AG04450 (cell line): ENCODE measurements at regions not wholly inside any gene's neighbourhood (a gene's known extent, or its start where the extent isn't known, plus 50 kb on each side); places are given as distances from the start of the nearest gene placed in this dataset.

Source experiments
- CTCF ChIA-PET: fragments of 300-600, 350-600 bp; formaldehyde crosslinking; extraction: SDS; loops from one replicate; lab custom pipeline; 2022; ENCODE audit warnings: antibody characterized with exemption, inconsistent platforms; lab: Charles Lee
- POLR2A ChIA-PET: fragments of 350-600 bp; formaldehyde crosslinking; extraction: SDS; loops from one replicate; lab custom pipeline; 2021; ENCODE audit warnings: antibody characterized with exemption, inconsistent platforms; lab: Yijun Ruan, JAX
- DNase-seq: peaks from one replicate; pipeline ENCODE4 v3.0.0-alpha.2; 2011; ENCODE audit warnings: low read depth, low spot score
- H3K27ac ChIP-seq: one replicate; pipeline ENCODE4 v1.5.1; 2012; ENCODE audit warnings: low read depth, low read length, control low read depth
- H3K27me3 ChIP-seq: one replicate; pipeline ENCODE4 v1.6.0; 2012; ENCODE audit warnings: low read length; ENCODE audit not compliant: control insufficient read depth, insufficient read depth
- H3K4me3 ChIP-seq: 2 replicates; pipeline ENCODE4 v1.5.1; 2011; ENCODE audit warnings: mild to moderate bottlenecking, low read depth, low read length, control low read depth
- H3K9me3 ChIP-seq: 2 replicates; pipeline ENCODE4 v1.5.1; 2012; ENCODE audit warnings: low read length; ENCODE audit not compliant: control insufficient read depth, insufficient read depth
- TF ChIP-seq, protein P1 (sequence below): IDR thresholded peaks from 2 replicates; pipeline ENCODE4 v1.5.1; 2011; ENCODE audit warnings: low read depth, low read length, control low read depth, inconsistent platforms

DNA sequence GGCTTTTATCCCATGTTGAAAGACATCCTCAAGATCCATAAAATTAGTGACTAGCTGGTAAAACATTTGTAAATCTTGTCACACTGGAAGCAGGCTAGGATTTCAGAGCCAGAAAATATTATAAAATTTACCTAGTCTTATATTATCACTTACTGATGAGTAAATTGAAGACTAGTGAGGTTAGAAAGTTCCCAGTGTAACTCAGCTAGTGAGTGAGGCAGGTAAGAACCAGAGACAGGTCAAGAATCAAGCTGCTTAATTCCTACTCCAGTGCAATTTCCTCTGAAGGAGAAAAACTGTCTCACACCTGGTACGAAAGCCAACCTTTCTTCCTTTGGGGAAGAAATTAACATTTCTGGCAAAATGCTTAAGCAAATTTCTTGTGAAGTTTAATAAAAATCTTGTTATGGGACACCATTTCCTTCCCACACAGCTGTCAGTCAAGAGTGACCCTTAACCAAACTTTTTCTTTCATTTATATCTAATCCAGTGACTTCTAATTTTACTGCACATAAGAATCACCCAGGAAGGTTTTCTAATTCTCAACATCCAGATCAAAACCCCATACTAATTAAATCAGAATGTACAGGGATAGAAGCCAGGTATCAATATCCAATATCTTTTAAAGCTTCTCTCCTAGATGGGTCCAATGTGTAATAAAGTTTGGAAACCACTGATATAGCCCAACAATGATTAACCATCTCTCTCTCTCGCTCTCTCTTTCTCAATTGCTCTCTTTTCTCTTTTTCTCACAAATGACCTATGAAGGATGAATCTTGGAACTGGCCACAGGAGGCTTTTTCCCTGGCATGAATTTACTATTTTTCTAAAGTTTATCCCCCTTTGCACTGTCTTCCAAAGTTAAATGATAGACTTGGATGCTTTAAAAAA, 264.3 kb upstream of the SLC39A10 start:
- H3K9me3 ChIP-seq = no peaks in the 10 kb centered on the region
- ChIA-PET POLR2A (no interaction called here), CTCF (no interaction called here)
- DNase-seq = no peak
- H3K4me3 ChIP-seq = no peak overlapping the region
- H3K27ac ChIP-seq = no peak overlapping the region
- H3K27me3 ChIP-seq = no peaks in the 10 kb centered on the region
- TF ChIP-seq, protein P1, sequence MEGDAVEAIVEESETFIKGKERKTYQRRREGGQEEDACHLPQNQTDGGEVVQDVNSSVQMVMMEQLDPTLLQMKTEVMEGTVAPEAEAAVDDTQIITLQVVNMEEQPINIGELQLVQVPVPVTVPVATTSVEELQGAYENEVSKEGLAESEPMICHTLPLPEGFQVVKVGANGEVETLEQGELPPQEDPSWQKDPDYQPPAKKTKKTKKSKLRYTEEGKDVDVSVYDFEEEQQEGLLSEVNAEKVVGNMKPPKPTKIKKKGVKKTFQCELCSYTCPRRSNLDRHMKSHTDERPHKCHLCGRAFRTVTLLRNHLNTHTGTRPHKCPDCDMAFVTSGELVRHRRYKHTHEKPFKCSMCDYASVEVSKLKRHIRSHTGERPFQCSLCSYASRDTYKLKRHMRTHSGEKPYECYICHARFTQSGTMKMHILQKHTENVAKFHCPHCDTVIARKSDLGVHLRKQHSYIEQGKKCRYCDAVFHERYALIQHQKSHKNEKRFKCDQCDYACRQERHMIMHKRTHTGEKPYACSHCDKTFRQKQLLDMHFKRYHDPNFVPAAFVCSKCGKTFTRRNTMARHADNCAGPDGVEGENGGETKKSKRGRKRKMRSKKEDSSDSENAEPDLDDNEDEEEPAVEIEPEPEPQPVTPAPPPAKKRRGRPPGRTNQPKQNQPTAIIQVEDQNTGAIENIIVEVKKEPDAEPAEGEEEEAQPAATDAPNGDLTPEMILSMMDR = no peak

DNA sequence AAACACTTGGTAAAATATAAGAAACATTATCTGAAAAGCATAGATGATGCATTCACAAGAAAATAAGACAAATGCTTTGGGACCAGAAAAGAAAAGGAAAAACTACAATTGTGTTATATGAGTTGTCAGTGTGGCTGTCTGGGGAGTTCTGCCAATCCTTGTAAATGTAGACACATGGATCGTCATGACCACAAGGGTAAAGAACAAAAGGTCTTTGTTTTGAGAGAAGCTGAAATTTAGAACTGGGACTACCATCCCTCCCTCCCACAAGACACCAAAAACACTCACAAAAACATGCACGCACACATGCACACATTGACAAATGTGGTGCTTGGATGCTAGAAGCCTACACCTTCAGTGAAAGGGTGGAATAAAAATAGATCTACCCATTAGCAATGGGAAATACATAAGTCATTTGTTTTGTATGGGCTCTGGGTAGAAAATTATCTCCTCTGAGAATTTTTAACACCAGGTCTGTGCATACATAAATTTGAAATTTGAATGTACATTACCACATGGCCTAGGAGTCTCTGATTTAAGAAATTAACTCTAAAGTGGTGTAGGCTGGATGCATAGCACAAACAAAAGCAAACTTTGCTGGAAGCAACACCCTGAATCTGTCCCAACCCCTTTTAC, 266.2 kb upstream of the SLC39A10 start:
- POLR2A ChIA-PET = no interaction called here
- H3K9me3 ChIP-seq = no peaks in the 10 kb centered on the region

DNA sequence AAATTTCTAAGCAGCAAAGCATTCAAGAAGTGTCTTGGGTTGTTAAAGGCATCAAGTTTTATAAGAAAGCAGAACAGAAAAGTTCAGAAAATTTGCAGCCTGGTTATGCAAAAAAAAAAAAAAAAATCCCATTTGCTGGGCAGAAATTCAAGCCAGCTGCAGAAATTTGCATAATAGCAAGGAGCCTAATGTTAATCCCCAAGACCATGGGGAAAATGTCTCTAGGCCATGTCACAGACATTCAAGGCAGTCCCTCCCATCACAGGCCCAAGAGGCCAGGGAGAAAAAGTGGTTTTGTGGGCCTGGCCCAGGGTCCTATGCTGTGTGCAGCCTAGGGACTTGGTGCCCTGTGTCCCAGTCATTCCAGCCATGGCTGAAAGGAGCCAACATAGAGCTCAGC, 269.0 kb upstream of the SLC39A10 start:
- TF ChIP-seq, protein P1 = no peak
- Histone ChIP-seq H3K9me3 (no peaks in the 10 kb centered on the region), H3K4me3 (no peak overlapping the region), H3K27me3 (no peaks in the 10 kb centered on the region), H3K27ac (no peak overlapping the region)
- CTCF ChIA-PET = no interaction called here
- DNase-seq = no peak
- POLR2A ChIA-PET = no interaction called here

More for the DNA sequence above, 266.2 kb upstream of the SLC39A10 start:
- Histone ChIP-seq H3K27me3 (no peaks in the 10 kb centered on the region), H3K4me3 (no peak overlapping the region), H3K27ac (no peak overlapping the region)
- CTCF ChIA-PET = no interaction called here
- TF ChIP-seq, protein P1 = no peak
- DNase-seq = no peak

DNA sequence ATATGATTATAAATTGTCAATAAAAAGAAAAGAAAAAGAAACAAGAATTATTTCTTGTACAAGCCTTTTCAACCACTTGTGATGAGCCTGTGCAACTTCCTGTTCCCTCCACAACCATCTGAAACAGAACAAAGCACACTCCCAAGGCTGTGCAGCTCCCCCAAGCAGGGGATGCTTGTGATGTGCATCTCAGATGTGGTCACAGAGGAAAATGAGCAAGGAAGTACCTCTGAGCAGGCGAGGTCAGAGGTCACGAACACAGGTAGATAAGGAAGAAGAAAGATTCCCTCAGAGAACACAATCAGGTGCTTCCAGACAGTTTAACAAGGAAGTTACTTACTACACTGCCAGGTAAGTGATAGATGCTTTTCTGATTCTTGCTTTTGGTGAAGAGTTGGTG, 274.8 kb upstream of the SLC39A10 start:
- POLR2A ChIA-PET = no interaction called here

More for the DNA sequence above, 274.8 kb upstream of the SLC39A10 start:
- Histone ChIP-seq H3K9me3 (no peaks in the 10 kb centered on the region; the same call in 1 of the 2 replicates), H3K4me3 (no peak overlapping the region), H3K27me3 (no peaks in the 10 kb centered on the region), H3K27ac (no peak overlapping the region)
- DNase-seq = no peak
- CTCF ChIA-PET = interaction anchor here (0.7 kb wide), 1 partner anchor 115 kb away, joined by 3 read pairs; no protein-coding TSS in a partner anchor
- TF ChIP-seq, protein P1 = no peak
